Mucosa of gallbladder (tissue), 1 donor: ENCODE measurements at regions not wholly inside any gene's neighbourhood (a gene's known extent, or its start where the extent isn't known, plus 50 kb on each side); places are given as distances from the start of the nearest gene placed in this dataset.
"Not testable (repeated sequence)": the region's sequence is repeated elsewhere in the genome, so short reads cannot be mapped to it uniquely, and the experiment has no call there.

Experiments
- DNase-seq: peaks from one replicate; pipeline ENCODE4 v3.0.0-alpha.2; 2020; ENCODE audit warnings: low spot score
- donor health status: DM: no; HTN: no; CAD: no.

- DNase-seq: no peak
Observed at GRCh38 chr22:35475545-35475944, 65.1 kb upstream of the RASD2 start.

- DNase-seq: no peak
Observed at GRCh38 chr22:35476341-35476740, 64.3 kb upstream of the RASD2 start.

GRCh38 chr22:35477911-35478582 is 62.6 kb upstream of the RASD2 start:
- DNase-seq: peak; percentile 46

DNA sequence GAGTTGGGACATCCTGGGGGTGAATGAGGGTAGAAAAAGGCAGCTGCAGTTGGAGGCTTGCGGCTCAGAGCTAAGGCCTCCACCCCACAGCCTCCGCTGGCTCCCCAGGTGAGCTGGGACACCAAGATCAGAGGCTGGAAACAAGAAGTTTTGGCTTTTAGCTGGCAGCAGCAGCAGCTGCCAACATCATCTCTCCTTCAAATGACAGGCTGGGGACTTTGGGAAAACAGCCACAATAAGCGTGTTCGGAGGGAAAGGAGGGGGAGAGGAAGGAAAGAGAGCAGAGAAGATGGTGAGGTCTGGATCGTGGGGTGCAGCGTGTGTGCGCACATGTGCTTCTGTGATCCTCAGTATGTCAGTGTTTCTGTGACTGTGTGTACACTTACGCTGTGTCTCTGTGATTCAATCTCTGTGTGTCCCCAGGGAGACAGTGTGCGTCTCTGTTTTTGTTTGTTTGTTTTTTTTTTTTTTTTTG is 62.0 kb upstream of the RASD2 start:
- DNase-seq: no peak

DNA sequence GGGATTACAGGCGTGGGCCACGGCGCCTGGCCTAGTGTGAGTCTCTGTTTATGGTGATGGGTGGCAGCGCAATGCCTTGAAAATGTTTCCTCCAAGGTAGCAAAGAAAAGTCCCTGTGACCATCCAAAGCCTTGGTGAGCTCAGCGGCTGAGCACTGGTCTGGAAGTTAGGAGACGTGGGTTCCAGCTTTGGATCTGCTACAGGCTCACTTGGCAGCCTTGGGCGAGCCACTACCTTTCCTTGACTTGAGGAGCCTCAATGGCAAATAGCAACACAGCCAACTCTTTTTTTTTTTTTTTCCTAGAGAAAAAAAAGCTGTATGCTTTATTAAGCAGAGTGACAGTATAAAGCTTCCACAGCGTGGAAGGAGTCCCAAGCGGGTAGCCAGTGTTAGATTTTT is 61.3 kb upstream of the RASD2 start:
- DNase-seq: no peak

GRCh38 chr22:35479985-35480550 is 60.6 kb upstream of the RASD2 start:
- DNase-seq: no peak

DNA sequence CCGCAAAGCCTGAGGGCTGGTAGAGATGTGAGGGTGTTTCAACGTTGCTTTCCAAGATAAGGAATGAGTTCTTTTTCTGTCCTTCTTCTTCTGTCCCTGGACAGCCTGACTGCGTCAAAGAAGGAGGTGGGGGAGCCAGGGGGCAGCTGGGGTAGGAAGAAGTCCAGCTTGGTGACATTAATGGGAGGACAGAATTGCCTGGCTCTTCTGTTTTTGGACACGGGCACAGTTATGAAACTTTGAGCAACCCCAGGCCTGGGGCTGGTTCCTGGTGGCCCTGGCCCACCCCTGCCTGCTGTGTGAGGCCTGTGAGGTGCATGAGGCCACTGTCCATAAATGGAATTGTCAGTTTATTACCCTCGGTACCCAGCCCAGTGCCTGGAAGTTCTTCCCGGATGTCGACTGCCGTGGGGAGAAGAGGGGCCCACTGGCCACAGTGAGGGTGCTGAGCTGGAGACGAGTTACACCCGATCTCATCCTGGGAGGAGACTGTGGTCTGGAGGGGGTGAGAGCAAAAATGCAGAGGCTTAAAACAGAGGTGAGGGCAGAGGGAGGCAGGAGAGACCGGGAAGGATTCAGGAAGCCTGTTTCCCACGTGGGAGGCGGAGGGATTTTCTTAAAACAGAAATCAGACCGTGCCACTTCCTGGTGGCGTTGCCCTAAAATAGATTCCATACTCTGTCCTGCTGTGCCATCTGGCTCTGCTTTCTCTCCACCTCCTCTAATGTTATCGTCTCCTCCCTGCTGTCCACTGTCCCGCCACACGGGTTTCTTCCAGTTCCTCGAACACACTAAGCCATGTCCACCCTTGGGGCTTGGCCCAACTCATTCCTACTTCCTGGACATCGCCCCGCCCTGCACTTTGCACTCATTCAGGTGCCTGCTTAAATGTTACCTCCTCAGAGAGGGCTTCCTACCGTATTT is 59.7 kb upstream of the RASD2 start:
- no peak for DNase-seq

DNA sequence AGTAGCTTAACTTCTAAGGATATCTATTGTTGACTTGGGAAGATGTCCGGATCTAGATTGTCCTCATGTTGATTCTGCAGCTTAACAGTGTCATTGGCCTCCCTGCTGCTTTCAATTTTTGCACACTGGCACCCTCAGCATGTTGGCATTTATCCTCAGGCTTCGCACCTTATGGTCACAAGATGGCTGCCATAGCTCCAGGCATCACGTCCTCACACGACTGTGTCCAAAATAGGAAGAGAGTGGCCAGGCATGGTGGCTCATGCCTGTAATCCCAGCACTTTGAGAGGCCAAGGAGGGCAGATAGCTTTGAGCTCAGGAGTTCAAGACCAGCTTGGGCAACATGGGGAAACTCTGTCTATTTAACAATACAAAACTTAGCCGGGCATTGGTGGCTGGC is 58.3 kb upstream of the RASD2 start:
- DNase-seq: no peak

DNA sequence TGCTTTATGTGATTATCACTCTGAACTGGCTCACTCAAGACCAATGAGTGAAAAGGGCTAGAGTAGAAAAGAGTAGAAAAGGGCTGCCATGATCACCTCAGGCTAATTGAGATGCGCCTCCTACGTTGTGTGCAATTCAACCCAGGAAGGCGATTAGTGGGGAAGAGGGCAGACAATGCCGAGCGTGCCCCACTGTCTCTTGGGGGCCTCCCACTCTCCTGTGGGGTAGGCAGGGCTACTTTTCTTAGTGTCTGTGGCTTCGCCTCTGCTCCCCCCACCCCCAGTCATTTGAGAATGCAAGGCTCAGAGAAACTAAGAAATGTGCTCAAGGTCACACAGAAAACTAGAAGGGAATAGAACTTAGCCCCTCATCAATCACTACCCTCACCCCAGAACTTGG is 57.7 kb upstream of the RASD2 start:
- DNase-seq: no peak

- no peak for DNase-seq
Observed at GRCh38 chr22:35483730-35484129, 56.9 kb upstream of the RASD2 start.

DNA sequence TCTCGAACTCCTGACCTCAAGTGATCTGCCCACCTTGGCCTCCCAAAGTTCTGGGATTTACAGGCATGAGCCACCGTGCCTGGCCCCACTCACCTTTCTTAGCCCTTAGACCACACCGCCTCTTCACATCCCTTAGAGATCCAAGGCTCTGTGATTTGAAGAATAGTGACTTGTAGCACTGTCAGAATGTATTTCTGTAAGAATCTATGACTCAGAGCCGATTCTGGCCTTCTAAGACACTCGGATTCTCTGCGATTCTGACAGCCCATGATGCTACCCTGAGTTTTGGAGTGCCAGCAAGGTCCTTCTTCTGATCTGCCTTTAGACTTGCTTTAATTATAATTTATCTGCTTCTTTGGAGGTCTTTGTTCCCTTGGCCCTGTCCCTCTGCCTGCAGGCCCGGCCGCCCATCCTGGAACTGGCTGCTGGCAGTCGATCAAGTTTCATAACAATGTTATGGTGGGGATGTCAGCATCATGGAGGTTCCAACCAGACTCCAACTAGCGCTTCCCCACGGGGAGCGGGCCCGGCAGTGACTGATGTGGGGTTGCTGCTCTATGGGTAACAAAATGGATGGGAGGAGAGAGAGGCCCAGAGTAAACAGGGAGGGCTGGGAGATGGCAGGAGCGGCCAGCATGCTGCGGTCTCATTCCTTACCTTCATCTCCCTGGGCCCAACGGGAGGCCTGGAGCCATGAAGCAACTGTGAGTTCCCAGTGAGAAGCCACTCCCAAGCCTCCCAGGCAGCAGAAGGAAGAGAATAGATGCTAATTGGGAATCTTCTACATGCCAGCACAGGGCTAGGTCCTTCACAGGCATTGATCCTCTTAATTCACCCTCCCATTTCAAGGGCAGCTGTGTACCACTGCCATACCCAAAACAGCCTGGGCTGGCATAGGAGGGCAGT is 55.7 kb upstream of the RASD2 start:
- no peak for DNase-seq

- DNase-seq: no peak
Observed at GRCh38 chr22:35486116-35486631, 54.5 kb upstream of the RASD2 start.

DNA sequence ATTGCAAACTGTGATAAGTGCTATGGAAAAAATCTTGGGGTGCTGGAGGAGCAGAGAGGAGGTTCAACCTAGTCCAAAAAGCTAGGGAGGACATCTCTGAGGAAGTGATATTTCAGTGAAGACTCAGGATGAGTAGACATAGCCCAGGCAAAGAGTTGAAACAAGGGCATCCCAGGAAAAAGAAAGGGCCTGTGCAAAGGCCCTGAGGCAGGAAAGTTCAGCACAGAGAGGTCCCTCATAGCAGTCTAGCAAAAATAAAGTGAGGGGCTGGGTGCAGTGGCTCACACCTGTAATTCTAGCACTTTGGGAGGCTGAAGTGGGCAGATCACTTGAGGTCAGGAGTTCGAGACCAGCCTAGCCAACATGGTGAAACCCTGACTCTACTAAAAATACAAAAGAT is 53.0 kb upstream of the RASD2 start:
- DNase-seq: not testable (repeated sequence)

DNA sequence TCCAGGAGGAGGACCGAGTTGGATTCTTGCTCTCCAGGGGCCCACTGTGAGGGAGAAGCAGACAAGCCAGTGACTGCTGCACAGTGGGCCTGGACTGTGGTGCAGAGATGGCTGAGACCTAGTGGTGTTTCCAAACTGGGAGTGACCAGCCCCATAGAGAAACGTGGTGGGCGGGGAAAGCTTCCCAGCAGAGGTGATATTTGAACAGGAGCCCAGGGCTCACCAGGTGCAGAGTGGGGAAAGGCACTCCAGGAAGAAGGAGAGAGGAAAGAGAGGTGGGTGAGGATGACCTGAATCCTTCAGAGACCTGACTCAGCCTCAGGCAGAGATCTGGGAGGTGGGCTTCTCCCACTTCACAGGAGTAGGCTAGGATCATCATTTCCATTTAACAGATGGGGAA is 52.1 kb upstream of the RASD2 start:
- DNase-seq: no peak

GRCh38 chr22:35489239-35489638 is 51.4 kb upstream of the RASD2 start:
- DNase-seq: no peak
